Dedifferentiated amniotic fluid mesenchymal stem cell (primary cell): ENCODE measurements at regions not wholly inside any gene's neighbourhood (a gene's known extent, or its start where the extent isn't known, plus 50 kb on each side); places are given as distances from the start of the nearest gene placed in this dataset.
"Not testable (repeated sequence)": the region's sequence is repeated elsewhere in the genome, so short reads cannot be mapped to it uniquely, and the experiment has no call there.

Experiments
- DNase-seq: peaks from one replicate; pipeline ENCODE4 v3.0.0-alpha.2; 2016; ENCODE audit errors: extremely low spot score

- DNase-seq: no peak
These were observed 53.0 kb upstream of the TNKS2 start for GRCh38 chr10:91745090-91745831.

- DNase-seq: no peak
These were observed 54.8 kb upstream of the TNKS2 start for GRCh38 chr10:91743465-91743864.

GRCh38 chr10:91742229-91742628 lies 56.0 kb upstream of the TNKS2 start:
- no peak for DNase-seq

GRCh38 chr10:91741356-91741755 lies 56.9 kb upstream of the TNKS2 start:
- DNase-seq: no peak

- DNase-seq: no peak
These were observed 57.8 kb upstream of the TNKS2 start for GRCh38 chr10:91740353-91740924.

GRCh38 chr10:91732265-91732664 lies 66.0 kb upstream of the TNKS2 start:
- DNase-seq: not testable (repeated sequence)

- DNase-seq: not testable (repeated sequence)
These were observed 68.9 kb upstream of the TNKS2 start for GRCh38 chr10:91729339-91729738.

- DNase-seq: no peak
These were observed 71.9 kb upstream of the TNKS2 start for GRCh38 chr10:91726355-91726754.

GRCh38 chr10:91724933-91725332 lies 73.3 kb upstream of the TNKS2 start:
- no peak for DNase-seq

- DNase-seq: no peak
These were observed 80.7 kb upstream of the PPP1R3C start for GRCh38 chr10:91713461-91714072.

GRCh38 chr10:91711885-91712680 lies 79.2 kb upstream of the PPP1R3C start:
- no peak for DNase-seq

GRCh38 chr10:91709394-91709798 lies 76.5 kb upstream of the PPP1R3C start:
- DNase-seq: no peak

GRCh38 chr10:91708174-91708861 lies 75.4 kb upstream of the PPP1R3C start:
- no peak for DNase-seq

- no peak for DNase-seq
These were observed 74.4 kb upstream of the PPP1R3C start for GRCh38 chr10:91707236-91707635.

GRCh38 chr10:91705948-91706670 lies 73.2 kb upstream of the PPP1R3C start:
- no peak for DNase-seq

- DNase-seq: no peak
These were observed 69.7 kb upstream of the PPP1R3C start for GRCh38 chr10:91702620-91703019.

- DNase-seq: no peak
These were observed 68.0 kb upstream of the PPP1R3C start for GRCh38 chr10:91700788-91701444.

GRCh38 chr10:91700273-91700672 lies 67.4 kb upstream of the PPP1R3C start:
- DNase-seq: no peak

GRCh38 chr10:91698258-91698657 lies 65.4 kb upstream of the PPP1R3C start:
- DNase-seq: no peak

GRCh38 chr10:91694170-91694794 lies 61.4 kb upstream of the PPP1R3C start:
- DNase-seq: no peak
